GM18502 (cell line): ENCODE measurements at regions not wholly inside any gene's neighbourhood (a gene's known extent, or its start where the extent isn't known, plus 50 kb on each side); places are given as distances from the start of the nearest gene placed in this dataset.
"Not testable (repeated sequence)": the region's sequence is repeated elsewhere in the genome, so short reads cannot be mapped to it uniquely, and the experiment has no call there.

Experiments
- ATAC-seq: cut with Tn5 transposase; IDR thresholded peaks from one replicate; pipeline ENCODE4 v1.9.1; 2021; ENCODE audit warnings: mild to moderate bottlenecking; ENCODE audit not compliant: unreplicated experiment, poor library complexity

DNA sequence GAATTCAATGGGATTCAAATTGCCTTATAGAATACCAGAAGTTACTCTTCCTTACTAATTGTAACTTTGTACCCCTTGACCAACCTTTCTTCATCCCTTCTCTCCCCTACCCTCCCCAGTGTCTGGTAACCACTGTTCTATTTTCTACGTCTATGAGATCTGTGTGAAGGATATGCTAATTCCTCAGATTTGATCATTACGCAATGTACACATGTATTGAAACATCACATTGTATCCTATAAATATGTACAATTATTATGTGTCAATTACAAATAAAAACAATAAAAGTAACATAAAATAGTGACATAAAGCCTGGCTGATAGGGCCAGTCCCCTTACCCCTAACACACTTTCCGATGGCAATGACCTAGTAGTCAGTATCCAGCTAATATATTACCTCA is 95.1 kb upstream of the GRIA3 start:
- no peak for ATAC-seq

DNA sequence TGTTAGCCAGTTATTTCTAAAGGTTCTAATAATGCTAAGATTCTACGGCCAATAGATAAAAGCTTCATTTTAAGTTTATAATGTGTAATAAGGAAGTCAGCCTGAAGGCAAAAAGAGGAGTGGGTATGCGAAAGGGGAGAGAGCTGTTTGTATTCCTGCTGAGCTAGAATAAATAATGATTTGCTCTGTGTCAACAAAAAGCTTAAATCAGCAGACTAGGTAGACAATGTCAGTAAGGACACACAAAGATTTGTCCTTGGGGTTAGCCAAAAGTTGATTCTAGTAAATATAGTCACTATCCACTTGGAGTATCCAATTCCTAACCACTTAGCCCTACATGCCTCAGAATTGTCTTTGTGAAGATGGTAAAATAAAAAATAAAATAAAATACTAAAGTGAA is 90.3 kb upstream of the GRIA3 start:
- ATAC-seq = no peak

DNA sequence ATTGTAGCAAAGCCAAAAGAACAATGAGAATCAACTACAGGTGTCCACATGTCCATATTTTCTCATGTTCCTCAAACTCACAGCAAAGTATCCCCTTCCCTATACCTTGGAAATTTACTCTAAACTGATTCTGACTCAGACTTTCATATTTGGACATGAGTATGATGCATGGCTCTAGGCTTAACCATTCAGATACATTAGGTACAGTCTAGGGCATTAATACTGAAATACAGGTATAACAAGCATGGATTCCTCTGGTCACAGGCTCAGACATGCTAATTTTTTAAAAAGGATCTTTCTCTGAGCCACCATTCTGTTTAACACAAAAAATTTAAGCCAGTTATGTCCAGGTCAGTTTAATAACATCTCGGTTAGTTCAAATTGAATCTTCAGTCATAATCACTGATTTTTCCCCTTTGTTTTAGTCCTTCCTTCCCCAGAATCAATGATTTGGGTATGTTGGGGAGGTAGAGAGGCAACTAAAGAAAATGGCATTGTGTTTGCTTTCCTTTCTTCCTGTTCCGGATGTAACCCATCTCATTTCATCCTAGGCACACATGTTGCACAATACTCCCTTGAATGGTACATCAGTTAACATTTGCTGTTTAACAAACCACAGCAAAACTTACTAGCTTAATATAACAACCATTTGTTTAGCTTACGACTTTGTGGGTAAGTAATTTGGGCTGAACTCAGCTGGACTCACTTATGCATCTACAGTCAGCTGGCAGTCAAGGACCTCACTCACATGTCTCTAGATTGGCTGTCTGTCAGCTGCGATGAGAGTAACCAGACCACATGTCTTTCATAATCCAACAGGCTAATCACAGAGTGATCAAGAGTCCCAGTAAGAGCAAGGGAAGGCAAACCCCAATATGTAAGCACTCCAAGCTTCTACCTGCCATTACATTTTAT is 75.3 kb upstream of the GRIA3 start:
- no peak for ATAC-seq

DNA sequence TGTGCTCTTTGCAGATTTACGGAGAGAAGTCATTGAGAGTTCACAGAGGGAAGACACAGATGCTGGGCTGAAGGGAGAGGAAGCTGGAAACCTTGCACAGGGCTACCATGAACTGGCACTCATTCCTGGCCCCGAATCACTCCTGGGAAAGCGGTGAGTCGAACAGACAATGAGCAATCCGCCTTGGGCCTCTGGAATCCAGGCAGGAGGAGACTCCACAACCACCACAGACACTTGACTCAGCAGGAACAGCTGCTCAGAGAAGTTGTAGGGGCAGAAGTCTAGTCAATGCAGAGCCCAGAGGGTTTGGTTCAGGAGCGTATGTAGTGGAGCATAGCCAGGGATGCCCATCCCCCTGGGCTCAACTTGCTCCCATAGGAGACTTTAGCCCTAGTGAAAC is 62.8 kb upstream of the GRIA3 start:
- no peak for ATAC-seq

DNA sequence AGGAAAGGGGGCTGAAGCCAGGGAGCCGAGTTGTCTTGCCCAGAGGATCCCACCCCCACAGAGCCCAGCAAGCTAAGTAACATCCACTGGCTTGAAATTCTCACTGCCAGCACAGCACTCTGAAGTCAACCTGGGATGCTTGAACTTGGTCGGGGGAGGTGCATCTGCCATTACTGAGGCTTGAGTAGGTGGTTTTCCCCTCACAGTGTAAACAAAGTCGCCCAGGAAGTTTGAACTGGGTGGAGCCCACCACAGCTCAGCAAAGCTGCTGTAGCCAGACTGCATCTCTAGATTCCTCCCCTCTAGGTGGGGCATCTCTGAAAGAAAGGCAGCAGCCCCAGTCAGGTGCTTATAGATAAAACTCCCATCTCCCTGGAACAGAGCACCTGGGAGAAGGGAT is 54.3 kb upstream of the GRIA3 start:
- not testable (repeated sequence) for ATAC-seq
